Fibroblast of skin of abdomen (primary cell): ENCODE measurements at regions not wholly inside any gene's neighbourhood (a gene's known extent, or its start where the extent isn't known, plus 50 kb on each side); places are given as distances from the start of the nearest gene placed in this dataset.
"Not testable (repeated sequence)": the region's sequence is repeated elsewhere in the genome, so short reads cannot be mapped to it uniquely, and the experiment has no call there.

Experiments
- DNase-seq: peaks from one replicate; pipeline ENCODE4 v3.0.0-alpha.2; 2013

- not testable (repeated sequence) for DNase-seq
Measured at GRCh38 chr17:30638968-30639367, 161.8 kb downstream of the GOSR1 start.

- DNase-seq: not testable (repeated sequence)
Measured at GRCh38 chr17:30631651-30632050, 154.4 kb downstream of the GOSR1 start.

- DNase-seq: not testable (repeated sequence)
Measured at GRCh38 chr17:30625380-30625779, 148.2 kb downstream of the GOSR1 start.

GRCh38 chr17:30624180-30624579 lies 147.0 kb downstream of the GOSR1 start:
- not testable (repeated sequence) for DNase-seq

GRCh38 chr17:30609682-30610081 lies 132.5 kb downstream of the GOSR1 start:
- DNase-seq: not testable (repeated sequence)

GRCh38 chr17:30605523-30605922 lies 128.3 kb downstream of the GOSR1 start:
- no peak for DNase-seq

GRCh38 chr17:30605027-30605426 lies 127.8 kb downstream of the GOSR1 start:
- DNase-seq: no peak

- not testable (repeated sequence) for DNase-seq
Measured at GRCh38 chr17:30602396-30602795, 125.2 kb downstream of the GOSR1 start.

GRCh38 chr17:30601984-30602383 lies 124.8 kb downstream of the GOSR1 start:
- peak; percentile 33 for DNase-seq

- no peak for DNase-seq
Measured at GRCh38 chr17:30600830-30601494, 123.8 kb downstream of the GOSR1 start.

GRCh38 chr17:30600060-30600829 lies 123.0 kb downstream of the GOSR1 start:
- DNase-seq: peak; percentile 73

GRCh38 chr17:30599428-30600059 lies 122.3 kb downstream of the GOSR1 start:
- no peak for DNase-seq

- no peak for DNase-seq
Measured at GRCh38 chr17:30597776-30598288, 120.6 kb downstream of the GOSR1 start.

GRCh38 chr17:30596948-30597775 lies 120.0 kb downstream of the GOSR1 start:
- not testable (repeated sequence) for DNase-seq

GRCh38 chr17:30594953-30595371 lies 117.8 kb downstream of the GOSR1 start:
- not testable (repeated sequence) for DNase-seq

- no peak for DNase-seq
Measured at GRCh38 chr17:30594223-30594952, 117.2 kb downstream of the GOSR1 start.

- no peak for DNase-seq
Measured at GRCh38 chr17:30590081-30590733, 113.0 kb downstream of the GOSR1 start.

GRCh38 chr17:30589431-30589830 lies 112.2 kb downstream of the GOSR1 start:
- DNase-seq: no peak

GRCh38 chr17:30588798-30589247 lies 111.6 kb downstream of the GOSR1 start:
- no peak for DNase-seq

- DNase-seq: peak; percentile 77
Measured at GRCh38 chr17:30586818-30587595, 109.8 kb downstream of the GOSR1 start.
